MM.1S (cell line): ENCODE measurements at regions not wholly inside any gene's neighbourhood (a gene's known extent, or its start where the extent isn't known, plus 50 kb on each side); places are given as distances from the start of the nearest gene placed in this dataset.

Source experiments
- DNase-seq: peaks from one replicate; pipeline ENCODE4 v3.0.0-alpha.2; 2015
- H2AFZ ChIP-seq: fragments of 300-600 bp; sonication (generic); 2 replicates; pipeline ENCODE4 v1.6.0; 2016; ENCODE audit warnings: antibody characterized with exemption, low read length
- H3F3A ChIP-seq: fragments of 300-600 bp; sonication (generic); 2 replicates; pipeline ENCODE4 v1.6.1; 2016; ENCODE audit warnings: mild to moderate bottlenecking, antibody characterized with exemption, low read length, moderate library complexity, mixed read lengths; ENCODE audit not compliant: insufficient read depth
- H3K27ac ChIP-seq: fragments of 300-600 bp; sonication (generic); 2 replicates; pipeline ENCODE4 v1.5.1; 2016; ENCODE audit warnings: mild to moderate bottlenecking, low read length
- H3K27me3 ChIP-seq: fragments of 300-600 bp; sonication (generic); replicated peaks from 2 replicates; pipeline ENCODE4 v1.6.0; 2016; ENCODE audit warnings: low read length; ENCODE audit not compliant: insufficient read depth
- H3K36me3 ChIP-seq: fragments of 300-600 bp; sonication (generic); replicated peaks from 2 replicates; pipeline ENCODE4 v1.6.1; 2016; ENCODE audit warnings: mild to moderate bottlenecking, low read length, mixed read lengths; ENCODE audit not compliant: insufficient read depth
- H3K4me1 ChIP-seq: fragments of 300-600 bp; sonication (generic); 2 replicates; pipeline ENCODE4 v1.6.1; 2016; ENCODE audit warnings: low read length, mixed read lengths
- H3K4me2 ChIP-seq: fragments of 300-600 bp; sonication (generic); 2 replicates; pipeline ENCODE4 v1.6.0; 2016; ENCODE audit warnings: low read depth, low read length
- H3K4me3 ChIP-seq: fragments of 300-600 bp; sonication (generic); 2 replicates; pipeline ENCODE4 v1.5.1; 2016; ENCODE audit warnings: low read length, mixed read lengths
- H3K79me2 ChIP-seq: fragments of 300-600 bp; sonication (generic); 2 replicates; pipeline ENCODE4 v1.6.1; 2016; ENCODE audit warnings: mixed run types, low read length, mixed read lengths
- H3K9ac ChIP-seq: fragments of 300-600 bp; sonication (generic); 2 replicates; pipeline ENCODE4 v1.6.1; 2016; ENCODE audit warnings: low read length, mixed read lengths
- H3K9me2 ChIP-seq: fragments of 300-600 bp; sonication (generic); replicated peaks from 2 replicates; pipeline ENCODE4 v1.6.1; 2016; ENCODE audit warnings: mild to moderate bottlenecking, low read length, mixed read lengths; ENCODE audit not compliant: insufficient read depth
- H3K9me3 ChIP-seq: fragments of 300-600 bp; sonication (generic); replicated peaks from 2 replicates; pipeline ENCODE4 v1.6.1; 2016; ENCODE audit warnings: mild to moderate bottlenecking, low read length, mixed read lengths; ENCODE audit not compliant: insufficient read depth
- H4K20me1 ChIP-seq: fragments of 300-600 bp; sonication (generic); 2 replicates; pipeline ENCODE4 v1.6.1; 2016; ENCODE audit warnings: mild to moderate bottlenecking, low read length, moderate library complexity, mixed read lengths; ENCODE audit not compliant: insufficient read depth
- EZH2 ChIP-seq: fragments of 300-600 bp; sonication (generic); optimal IDR thresholded peaks from 2 replicates; pipeline ENCODE3; 2017; ENCODE audit warnings: low read depth, mild to moderate bottlenecking, antibody characterized with exemption, low read length, mixed read lengths
- EZH2phosphoT487 ChIP-seq: fragments of 300-600 bp; sonication (generic); IDR thresholded peaks from 2 replicates; pipeline ENCODE4 v1.6.1; 2018; ENCODE audit warnings: antibody characterized with exemption, low read length
- TF ChIP-seq, protein P1 (sequence below): fragments of 300-600 bp; sonication (generic); IDR thresholded peaks from 2 replicates; pipeline ENCODE4 v1.5.1; 2016; ENCODE audit warnings: antibody characterized with exemption, low read length, mixed read lengths

DNA sequence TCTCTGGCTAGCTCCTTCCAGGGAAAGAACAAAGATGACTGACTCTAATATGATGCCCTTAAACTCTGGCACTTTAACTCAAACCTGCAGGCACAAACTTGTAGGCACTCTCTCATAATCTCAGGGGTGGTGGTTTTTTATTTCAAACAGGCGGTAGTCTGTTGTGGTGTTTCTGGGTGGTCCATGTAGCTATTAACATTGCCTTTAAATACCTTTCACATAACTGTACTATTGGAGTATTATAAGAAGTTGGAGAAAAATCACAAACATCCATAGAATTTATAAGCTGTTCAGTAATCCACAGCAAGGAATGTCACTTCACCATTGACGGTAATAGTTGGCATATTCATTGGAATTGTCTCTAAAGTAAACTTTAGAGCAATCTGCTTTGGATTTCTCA, 204.2 kb upstream of the PDE5A start:
- no peaks in the 10 kb centered on the region; the same call in 1 of the 2 replicates for H3K9me3 ChIP-seq
- no peak overlapping the region for H2AFZ ChIP-seq
- no peaks in the 10 kb centered on the region for H3F3A ChIP-seq
- TF ChIP-seq EZH2: no peak
- no peak for TF ChIP-seq EZH2phosphoT487
- TF ChIP-seq, protein P1, sequence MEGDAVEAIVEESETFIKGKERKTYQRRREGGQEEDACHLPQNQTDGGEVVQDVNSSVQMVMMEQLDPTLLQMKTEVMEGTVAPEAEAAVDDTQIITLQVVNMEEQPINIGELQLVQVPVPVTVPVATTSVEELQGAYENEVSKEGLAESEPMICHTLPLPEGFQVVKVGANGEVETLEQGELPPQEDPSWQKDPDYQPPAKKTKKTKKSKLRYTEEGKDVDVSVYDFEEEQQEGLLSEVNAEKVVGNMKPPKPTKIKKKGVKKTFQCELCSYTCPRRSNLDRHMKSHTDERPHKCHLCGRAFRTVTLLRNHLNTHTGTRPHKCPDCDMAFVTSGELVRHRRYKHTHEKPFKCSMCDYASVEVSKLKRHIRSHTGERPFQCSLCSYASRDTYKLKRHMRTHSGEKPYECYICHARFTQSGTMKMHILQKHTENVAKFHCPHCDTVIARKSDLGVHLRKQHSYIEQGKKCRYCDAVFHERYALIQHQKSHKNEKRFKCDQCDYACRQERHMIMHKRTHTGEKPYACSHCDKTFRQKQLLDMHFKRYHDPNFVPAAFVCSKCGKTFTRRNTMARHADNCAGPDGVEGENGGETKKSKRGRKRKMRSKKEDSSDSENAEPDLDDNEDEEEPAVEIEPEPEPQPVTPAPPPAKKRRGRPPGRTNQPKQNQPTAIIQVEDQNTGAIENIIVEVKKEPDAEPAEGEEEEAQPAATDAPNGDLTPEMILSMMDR: no peak
- no peaks in the 10 kb centered on the region for H3K79me2 ChIP-seq
- no peaks in the 10 kb centered on the region for H3K27me3 ChIP-seq
- no peak for DNase-seq
- H3K4me2 ChIP-seq: no peak overlapping the region
- no peaks in the 10 kb centered on the region for H4K20me1 ChIP-seq
- H3K36me3 ChIP-seq: no peaks in the 10 kb centered on the region
- no peaks in the 10 kb centered on the region for H3K4me1 ChIP-seq
- no peaks in the 10 kb centered on the region for H3K9me2 ChIP-seq
- H3K4me3 ChIP-seq: no peak overlapping the region
- no peak overlapping the region for H3K27ac ChIP-seq
- no peak overlapping the region for H3K9ac ChIP-seq

DNA sequence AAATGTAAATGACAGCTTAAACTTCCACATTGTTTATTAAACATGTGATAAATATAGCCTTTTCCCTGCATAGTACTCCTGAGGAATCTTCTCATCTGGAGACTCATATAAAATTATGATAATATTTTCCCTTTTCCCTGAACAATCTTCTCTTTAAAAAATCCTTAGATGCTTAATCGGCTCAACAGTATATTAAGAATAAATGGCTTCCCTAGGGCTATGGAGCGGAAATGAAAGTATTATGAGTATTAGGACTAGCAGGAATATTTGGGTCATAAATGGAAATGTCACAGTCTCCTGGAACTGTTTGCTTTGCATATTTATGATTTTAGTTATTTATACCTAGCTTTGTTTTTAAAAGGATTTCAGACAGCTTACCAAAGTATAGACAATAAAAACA, 200.7 kb upstream of the PDE5A start:
- TF ChIP-seq EZH2phosphoT487 (no peak), EZH2 (no peak)
- TF ChIP-seq, protein P1: no peak
- H3K4me3 ChIP-seq: no peak overlapping the region
- H3K79me2 ChIP-seq: no peaks in the 10 kb centered on the region

DNA sequence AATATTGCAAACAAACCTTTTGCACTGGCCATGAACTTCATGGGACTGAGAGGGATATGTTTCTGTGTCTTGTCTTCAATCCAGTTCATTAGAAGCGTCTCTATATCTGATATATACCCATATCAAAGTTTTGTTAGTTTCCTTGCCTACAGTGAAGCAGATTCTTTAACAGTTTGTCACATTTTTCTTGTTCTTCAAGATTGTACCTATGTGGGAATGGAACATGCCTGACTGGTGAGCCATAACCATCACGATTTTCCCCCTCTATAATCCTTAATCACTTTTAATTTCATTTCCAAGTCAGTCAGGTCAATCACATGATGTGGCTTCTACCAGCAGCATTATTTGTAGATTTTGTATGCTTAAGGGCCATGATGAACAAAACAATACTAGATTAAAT, 197.1 kb upstream of the PDE5A start:
- Histone ChIP-seq H2AFZ (no peak overlapping the region), H3K9ac (no peak overlapping the region), H3K9me3 (no peaks in the 10 kb centered on the region), H3K4me2 (no peak overlapping the region), H3K4me1 (no peaks in the 10 kb centered on the region), H3K9me2 (no peaks in the 10 kb centered on the region), H3K27me3 (no peaks in the 10 kb centered on the region), H3F3A (no peaks in the 10 kb centered on the region), H4K20me1 (no peaks in the 10 kb centered on the region), H3K27ac (no peak overlapping the region), H3K79me2 (no peaks in the 10 kb centered on the region), H3K4me3 (no peak overlapping the region), H3K36me3 (no peaks in the 10 kb centered on the region)
- TF ChIP-seq, protein P1: no peak
- TF ChIP-seq EZH2phosphoT487: no peak
- TF ChIP-seq EZH2: no peak
- no peak for DNase-seq

More for the DNA sequence above, 200.7 kb upstream of the PDE5A start:
- no peaks in the 10 kb centered on the region for H3K36me3 ChIP-seq
- H2AFZ ChIP-seq: no peak overlapping the region
- no peak overlapping the region for H3K4me2 ChIP-seq
- no peaks in the 10 kb centered on the region for H4K20me1 ChIP-seq
- H3K27me3 ChIP-seq: no peaks in the 10 kb centered on the region
- no peaks in the 10 kb centered on the region for H3K9me2 ChIP-seq
- no peaks in the 10 kb centered on the region for H3K9me3 ChIP-seq
- H3K9ac ChIP-seq: no peak overlapping the region
- DNase-seq: no peak
- H3K4me1 ChIP-seq: no peaks in the 10 kb centered on the region
- H3F3A ChIP-seq: no peaks in the 10 kb centered on the region
- no peak overlapping the region for H3K27ac ChIP-seq
